ENCODE measurements at regions not wholly inside any gene's neighbourhood (a gene's known extent, or its start where the extent isn't known, plus 50 kb on each side); places are given as distances from the start of the nearest gene placed in this dataset.
"Not testable (repeated sequence)": the region's sequence is repeated elsewhere in the genome, so short reads cannot be mapped to it uniquely, and the experiment has no call there.

DNA sequence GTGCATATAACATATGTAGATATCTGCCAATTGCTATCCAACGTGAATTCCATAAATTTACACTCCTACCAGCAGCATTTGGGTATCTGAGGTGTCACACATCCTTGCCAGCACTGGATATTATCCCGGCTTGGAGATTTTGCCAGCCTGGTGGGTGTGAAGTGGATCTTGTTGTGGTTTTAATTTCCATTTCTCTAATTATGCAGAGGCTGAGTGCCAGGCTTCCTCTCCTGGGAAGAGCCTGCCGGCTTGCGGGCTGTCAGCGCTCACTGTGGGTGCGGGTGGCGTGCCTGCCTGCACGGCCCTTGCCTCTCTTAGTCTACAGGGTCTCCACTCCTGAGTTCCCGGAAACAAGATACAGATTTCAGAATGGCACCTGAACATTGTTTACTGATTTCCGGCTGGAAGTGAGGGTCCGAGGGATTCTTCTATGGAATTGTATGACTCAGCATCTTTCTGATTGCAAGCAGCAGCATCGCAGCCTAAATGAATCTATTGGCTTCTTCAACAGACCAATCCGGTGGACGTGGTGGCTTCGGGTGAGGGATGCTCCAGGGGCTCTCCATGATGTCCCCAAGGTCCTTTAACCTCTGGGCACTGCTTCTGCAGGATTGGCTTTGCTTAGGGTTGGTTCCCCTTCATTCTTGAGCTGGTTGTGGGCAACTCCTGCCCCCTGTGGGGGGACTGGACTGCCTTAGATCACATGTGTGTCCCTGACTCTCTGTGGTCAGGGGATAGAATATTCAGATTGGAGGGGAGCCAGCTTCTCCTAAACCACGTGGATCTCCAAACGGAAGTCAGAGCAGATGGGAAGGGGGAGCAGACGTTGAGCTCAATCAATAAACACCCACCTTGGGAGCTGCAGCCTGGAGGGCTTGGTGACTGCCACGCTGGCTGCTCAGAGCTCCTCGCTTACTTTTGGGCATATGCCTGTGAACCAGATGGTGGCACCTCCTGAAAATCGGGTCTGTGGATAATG lies 58.0 kb upstream of the LRPAP1 start:
- not testable (repeated sequence) for DNase-seq (ENCODE audit: low read depth)

DNA sequence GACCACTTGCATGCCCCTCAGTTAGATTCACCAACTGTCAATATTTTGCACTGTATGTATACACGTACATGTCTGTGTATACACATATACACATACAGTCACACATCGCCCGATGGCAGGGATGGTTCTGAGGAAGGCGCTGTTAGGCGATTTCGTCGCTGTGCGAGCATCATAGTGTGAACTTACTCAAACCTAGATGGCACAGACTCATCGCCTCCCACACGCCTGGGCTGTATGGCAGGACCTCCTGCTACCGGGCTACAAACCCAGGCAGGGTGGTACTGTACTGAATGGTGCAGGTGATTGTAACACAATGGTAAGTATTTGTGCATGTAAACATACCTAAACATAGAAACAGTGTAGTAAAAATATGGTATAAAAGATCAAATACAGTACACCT lies 57.2 kb upstream of the LRPAP1 start:
- DNase-seq (ENCODE audit: low read depth), result not testable (repeated sequence)

DNA sequence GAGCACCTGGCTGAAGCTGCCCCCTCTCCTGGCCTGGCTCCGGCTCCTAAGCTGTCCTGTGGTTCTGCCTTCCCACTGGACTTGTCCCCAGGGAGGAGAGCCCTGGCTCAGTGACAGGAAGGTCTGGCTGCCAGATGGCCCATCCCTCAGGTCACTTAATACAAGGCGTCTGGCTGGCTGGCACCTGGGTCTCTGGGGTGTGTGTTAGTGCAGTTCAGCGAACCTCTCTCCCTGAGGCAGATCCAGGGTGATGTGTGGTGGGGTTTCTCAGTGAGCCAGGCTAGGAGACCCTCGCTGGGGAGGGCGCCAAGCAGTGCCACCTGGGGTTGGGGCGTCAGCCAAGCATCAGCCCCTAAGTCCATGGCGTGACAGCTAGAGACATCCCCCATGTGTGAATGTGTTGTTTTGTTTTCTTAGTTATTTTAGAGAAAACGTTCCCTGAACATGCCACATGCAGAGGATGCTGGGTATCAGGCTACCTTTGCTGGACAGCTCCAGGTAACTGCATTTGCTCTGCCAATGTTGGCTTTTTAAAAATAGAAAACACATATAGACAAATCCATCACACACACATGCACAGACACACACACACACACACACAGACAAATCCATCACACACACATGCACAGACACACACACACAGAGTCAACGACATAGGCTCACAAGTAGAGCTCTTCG lies 56.4 kb upstream of the LRPAP1 start:
- DNase-seq (ENCODE audit: low read depth), result not testable (repeated sequence)

DNA sequence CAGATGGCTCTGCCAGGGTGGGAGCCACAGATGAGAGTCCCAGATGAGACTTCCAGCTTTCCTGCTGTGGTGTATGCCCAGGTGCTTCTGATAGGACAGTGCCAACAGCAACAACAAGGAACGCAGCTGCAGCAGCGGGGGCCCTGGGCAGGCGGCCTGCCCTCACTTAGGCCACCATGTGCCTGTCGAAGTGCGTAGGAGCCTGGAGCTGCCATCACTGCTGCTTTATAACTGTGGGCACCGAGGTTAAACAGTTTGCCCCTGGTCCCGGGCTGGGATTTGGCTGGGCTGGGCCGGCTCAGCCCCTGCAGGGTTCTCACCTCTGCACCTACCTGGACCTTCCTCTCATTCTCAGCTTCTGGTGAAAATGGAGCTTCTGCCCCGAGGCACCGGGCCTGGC lies 54.4 kb upstream of the LRPAP1 start:
- not testable (repeated sequence) for DNase-seq (ENCODE audit: low read depth)

DNA sequence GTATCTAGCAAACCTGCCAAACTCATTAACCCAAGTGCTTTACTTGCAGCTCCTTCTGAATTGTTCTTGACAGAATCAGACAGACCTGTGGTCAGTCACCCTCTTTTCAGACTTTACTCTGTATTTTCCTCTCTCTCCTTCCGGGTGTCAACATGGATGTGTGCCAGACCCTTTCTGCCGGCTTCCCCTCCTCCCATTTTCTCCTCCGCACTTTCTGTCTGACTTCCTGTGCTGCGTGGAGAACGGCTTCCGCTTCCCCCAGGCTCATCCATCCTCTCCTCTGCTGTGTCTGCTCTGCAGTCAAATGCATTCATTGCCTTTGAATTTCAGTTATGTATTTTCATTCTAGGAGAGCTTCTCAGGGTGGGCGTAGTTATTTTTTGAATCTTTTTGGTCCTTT lies 53.3 kb upstream of the LRPAP1 start:
- not testable (repeated sequence) for DNase-seq (ENCODE audit: low read depth)

DNA sequence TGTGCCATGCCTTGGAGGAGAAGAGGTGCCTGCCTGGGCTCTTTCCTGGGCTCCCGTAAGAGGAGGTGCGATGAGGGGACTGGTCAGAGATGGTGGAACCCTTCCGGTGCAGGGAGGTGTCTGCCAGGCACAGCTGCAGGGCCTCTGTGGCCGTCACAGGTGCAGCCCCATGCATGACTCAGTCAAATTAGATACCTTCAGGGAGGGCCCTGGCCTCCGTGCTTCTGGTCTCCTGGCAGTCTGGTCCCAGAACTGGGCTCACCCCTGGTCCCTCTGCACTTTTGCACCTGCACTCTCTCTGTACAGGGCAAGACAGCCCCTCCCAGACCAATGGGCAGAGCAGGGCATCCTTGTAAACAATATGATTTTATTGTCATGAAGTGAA lies 49.9 kb upstream of the LRPAP1 start:
- DNase-seq (ENCODE audit: low read depth), result no peak
